ENCODE measurements at regions not wholly inside any gene's neighbourhood (a gene's known extent, or its start where the extent isn't known, plus 50 kb on each side); places are given as distances from the start of the nearest gene placed in this dataset.

- DNase-seq (ENCODE audit: low spot score): no peak
These were observed 103.8 kb upstream of the LEF1 start for GRCh38 chr4:108272561-108272960.

GRCh38 chr4:108272046-108272445 is 103.3 kb upstream of the LEF1 start:
- no peak for DNase-seq (ENCODE audit: low spot score)

DNA sequence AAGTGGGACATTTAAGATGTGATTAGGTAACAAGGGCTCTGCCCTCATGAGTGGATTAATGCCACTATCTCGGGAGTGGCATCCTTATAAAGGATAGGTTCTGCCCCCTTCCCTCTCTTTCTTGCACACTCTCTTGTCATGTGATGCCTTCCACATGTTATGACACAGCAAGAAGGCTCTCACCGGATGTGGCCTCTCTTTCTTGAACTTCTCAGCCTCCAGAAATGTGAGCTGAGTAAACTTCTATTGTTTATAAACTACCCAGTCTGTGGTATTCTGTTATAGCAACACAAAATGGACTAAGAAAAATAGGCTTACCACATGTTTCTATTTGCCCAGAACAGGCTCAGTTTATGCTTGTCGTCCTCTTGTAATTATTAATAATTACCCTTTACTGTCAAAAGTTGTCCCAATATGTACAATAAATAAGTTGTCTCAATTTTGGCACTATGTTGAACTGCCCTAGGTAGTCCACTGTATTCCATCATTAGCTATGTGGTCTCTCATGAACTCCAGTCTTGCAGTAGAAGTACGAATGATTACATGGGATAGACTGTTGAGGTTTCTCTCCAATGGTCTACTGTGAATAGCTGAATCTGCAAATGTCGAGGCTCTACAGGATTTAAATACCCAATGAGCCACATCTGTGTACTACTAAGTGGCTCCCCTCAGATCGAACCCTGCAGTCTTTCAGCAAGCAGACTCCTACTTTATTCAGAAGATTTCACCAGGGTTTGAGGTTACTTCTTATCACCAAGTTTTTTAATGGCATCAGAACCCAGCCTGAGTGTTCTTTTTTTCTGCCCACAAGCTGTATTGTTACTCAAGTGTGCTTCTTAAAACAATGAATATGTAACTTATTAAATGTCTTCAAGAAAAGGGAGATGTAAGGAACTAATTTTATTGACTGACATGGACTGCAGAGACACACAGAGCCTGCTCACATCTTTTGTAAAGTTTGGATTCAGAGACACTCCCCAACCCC is 102.0 kb upstream of the LEF1 start:
- DNase-seq (ENCODE audit: low spot score): no peak

DNA sequence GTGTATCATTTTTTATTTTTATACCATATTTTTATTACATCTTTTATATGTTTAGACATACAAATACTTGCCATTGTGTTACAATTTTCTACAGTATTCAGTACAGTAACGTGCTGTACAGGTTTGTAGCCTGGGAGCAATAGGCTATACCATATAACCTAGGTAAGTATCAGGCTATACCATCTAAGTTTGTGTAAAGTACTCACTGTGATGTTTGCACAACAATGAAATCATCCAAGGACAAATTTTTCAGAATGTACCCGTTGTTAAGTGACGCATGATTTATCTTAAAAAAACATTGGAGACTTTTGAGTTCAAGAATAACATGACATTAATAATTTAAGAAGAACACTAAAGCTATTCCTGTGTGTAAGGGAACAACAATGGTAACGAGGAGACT is 96.0 kb upstream of the LEF1 start:
- no peak for DNase-seq (ENCODE audit: low spot score)

DNA sequence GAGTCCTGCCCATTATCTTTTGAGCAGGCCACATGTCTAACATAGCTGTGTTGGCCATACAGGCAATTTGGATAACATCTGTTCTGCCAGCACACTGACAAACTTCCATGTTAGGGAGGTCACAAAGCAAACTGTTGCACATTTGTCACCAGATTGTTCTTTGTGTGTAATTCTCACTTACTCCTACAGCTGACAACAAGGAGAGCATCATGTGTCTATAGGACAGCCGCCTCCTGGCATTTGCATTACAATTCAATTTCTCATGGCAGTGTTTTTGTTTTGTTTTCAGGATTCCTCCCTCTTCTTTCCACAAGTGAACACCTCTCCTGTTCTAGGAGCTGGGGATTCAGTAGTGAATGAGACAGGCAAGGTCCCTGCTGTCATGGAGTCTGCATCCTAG is 94.3 kb upstream of the LEF1 start:
- DNase-seq (ENCODE audit: low spot score): no peak

- DNase-seq (ENCODE audit: low spot score): no peak
These were observed 92.3 kb upstream of the LEF1 start for GRCh38 chr4:108261026-108261425.

DNA sequence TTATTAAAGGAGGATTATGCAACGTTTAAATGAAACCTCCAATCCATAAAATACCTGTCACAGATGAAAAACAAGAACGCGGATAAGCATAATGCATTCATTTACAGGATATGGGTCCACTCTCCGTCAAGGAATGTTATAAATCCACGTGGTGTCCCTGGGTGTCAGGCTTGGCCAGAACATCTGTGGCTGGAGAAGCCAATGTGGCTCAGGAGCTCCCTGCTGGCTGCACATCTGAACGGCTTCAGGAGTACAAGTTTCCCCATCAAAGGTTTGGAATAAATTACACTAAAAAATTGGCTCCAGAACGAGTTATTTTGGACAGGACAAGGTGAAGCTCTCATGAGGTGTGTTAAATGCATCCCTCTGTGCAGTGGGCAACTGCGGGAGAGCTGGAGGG is 87.8 kb upstream of the LEF1 start:
- DNase-seq (ENCODE audit: low spot score): no peak

GRCh38 chr4:108255203-108255747 is 86.5 kb upstream of the LEF1 start:
- DNase-seq (ENCODE audit: low spot score): no peak

DNA sequence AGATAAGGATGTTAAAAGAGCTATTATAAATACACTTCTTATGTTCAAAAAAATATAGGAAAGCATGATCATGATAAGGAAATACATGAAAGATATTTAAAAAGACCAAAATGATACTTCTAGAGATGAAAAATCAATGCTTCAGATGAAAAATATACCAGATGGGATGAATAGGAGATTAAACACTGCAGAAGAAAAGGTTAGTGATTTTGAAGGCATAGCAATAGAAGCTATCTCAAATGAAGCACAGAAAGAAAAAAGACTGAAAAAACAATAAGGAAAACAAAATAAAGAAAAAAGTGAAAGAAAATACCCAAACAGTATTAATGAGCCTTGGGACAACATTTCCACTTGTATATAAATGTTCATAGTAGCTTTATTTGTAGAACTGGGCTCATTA is 80.7 kb upstream of the LEF1 start:
- no peak for DNase-seq (ENCODE audit: low spot score)

DNA sequence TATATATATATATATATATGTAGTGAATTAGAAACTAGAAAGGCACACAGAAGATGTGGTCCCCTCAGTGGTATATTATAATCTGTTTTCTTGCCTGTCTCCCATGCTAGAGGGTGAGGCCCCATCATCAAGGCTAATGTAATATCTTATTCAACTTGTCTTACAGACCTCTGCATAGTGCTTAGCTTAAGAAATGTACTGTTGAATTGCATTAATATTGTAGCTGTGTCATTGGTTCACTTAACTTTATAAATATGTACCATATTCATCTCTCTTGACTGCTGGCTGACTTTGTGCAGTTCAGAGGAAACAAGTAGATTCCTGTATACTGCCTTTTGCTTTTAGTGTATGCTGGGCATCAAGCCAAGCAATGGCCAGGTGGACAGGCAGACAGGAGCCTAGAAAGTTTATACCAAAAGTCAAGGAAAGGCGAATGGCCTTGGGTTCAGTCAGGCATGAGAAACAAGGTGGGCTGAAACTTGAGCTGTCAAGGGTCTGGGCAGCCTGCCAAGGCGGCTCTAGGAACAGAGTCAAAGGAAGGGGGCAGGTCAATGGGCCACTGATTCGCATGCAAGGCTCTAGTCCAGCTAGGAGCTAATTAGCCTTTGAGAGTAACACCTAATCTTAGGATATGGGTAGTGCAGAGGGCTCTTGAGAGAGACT is 78.8 kb upstream of the LEF1 start:
- no peak for DNase-seq (ENCODE audit: low spot score)

GRCh38 chr4:108244606-108245005 is 75.9 kb upstream of the LEF1 start:
- no peak for DNase-seq (ENCODE audit: low spot score)

DNA sequence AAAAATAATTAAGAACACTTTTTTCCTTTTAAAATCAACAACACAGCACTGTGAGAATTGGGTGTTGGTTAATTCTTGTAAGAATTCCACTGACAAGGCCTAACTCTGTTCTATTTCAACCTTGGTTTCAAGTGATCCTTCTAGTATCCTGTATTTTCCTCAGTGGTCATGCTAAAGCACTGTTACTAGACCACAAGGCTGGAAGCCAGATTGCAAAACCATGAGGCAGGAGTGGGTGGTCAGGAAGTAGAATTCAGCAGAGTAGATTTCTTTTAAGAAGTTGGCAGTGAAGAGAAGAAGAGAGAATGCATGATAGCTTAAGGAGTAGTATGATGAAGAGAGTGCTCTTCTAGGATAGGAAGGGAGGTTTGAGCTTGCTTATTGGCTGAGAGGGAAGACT is 71.6 kb upstream of the LEF1 start:
- DNase-seq (ENCODE audit: low spot score): no peak

DNA sequence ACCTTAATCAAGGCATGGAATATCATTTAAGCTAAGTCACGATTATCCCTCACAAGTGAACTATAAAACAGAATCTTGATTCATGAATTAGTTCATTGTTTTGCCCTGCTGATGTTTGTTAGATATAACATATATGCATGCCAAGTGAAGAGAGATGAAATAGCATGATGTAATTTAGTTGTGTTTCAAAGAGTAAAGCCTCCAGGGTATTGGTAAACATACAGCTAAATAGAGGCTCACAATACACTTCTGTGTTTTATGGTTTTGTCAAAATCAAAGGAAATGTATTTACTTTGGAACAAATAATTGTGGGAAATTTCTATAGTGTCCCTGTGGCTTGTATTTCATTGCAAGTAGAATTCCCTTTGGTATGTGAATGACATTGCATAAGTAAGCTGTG is 69.0 kb upstream of the LEF1 start:
- no peak for DNase-seq (ENCODE audit: low spot score)

- no peak for DNase-seq (ENCODE audit: low spot score)
These were observed 67.5 kb upstream of the LEF1 start for GRCh38 chr4:108236264-108236663.

- no peak for DNase-seq (ENCODE audit: low spot score)
These were observed 59.2 kb upstream of the LEF1 start for GRCh38 chr4:108227923-108228322.

GRCh38 chr4:108224611-108225053 is 55.9 kb upstream of the LEF1 start:
- no peak for DNase-seq (ENCODE audit: low spot score)

DNA sequence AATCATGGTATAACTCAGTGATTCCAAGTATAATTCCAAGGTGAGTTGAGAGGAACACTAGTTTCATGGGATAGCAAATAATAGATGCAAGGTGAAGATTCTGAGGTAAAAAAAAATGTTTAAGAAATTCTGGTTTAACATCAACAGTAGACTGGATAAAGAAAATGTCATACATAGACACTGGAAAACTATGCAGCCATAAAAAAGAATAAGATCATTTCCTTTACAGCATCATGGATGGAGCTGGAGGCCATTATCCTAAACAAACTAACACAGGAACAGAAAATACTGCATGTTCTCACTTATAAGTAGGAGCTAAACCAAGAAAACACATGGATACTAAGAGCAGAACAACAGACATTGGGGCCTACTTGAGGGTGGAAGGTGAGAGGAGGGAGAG is 54.6 kb upstream of the LEF1 start:
- no peak for DNase-seq (ENCODE audit: low spot score)

- no peak for DNase-seq (ENCODE audit: low spot score)
These were observed 51.3 kb upstream of the LEF1 start for GRCh38 chr4:108219998-108220397.
